ENCODE measurements at regions not wholly inside any gene's neighbourhood (a gene's known extent, or its start where the extent isn't known, plus 50 kb on each side); places are given as distances from the start of the nearest gene placed in this dataset.

- no peak for TF ChIP-seq CTCF (IDR thresholded peaks at IDR 0.05)
- no peak for TF ChIP-seq POLR2A (IDR thresholded peaks at IDR 0.05)
Measured at GRCh38 chr14:59022144-59022543, 166.3 kb upstream of the DAAM1 start.
